ENCODE measurements at regions not wholly inside any gene's neighbourhood (a gene's known extent, or its start where the extent isn't known, plus 50 kb on each side); places are given as distances from the start of the nearest gene placed in this dataset.

DNA sequence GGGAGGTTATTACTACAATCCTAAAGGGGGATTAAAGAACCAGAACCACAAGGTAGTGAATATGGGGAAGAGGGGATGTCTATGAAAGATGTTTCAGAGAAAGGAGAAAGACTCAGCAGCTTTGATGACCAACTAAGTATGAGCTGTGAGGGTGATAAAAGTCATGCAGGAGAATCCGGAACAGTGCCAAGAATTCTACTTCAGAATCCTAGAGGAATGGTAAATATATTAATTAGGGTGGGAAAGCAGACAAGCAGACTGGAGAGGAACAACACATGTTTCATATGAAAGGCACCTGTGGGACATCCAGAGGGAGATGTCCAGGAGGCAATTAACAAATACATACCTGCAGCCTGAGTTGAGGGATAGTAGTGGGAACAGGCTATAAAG lies 642.2 kb upstream of the DIPK2B start:
- TF ChIP-seq CTCF (conservative IDR thresholded peaks at IDR 0.05; ENCODE audit: low read depth) = no peak
- no peak overlapping the region for H3K27ac ChIP-seq
- DNase-seq (ENCODE audit: low spot score) = no peak
- CTCF ChIA-PET = no interaction called here
- POLR2A ChIA-PET (ENCODE audit: low non-redundant PET) = no interaction called here

DNA sequence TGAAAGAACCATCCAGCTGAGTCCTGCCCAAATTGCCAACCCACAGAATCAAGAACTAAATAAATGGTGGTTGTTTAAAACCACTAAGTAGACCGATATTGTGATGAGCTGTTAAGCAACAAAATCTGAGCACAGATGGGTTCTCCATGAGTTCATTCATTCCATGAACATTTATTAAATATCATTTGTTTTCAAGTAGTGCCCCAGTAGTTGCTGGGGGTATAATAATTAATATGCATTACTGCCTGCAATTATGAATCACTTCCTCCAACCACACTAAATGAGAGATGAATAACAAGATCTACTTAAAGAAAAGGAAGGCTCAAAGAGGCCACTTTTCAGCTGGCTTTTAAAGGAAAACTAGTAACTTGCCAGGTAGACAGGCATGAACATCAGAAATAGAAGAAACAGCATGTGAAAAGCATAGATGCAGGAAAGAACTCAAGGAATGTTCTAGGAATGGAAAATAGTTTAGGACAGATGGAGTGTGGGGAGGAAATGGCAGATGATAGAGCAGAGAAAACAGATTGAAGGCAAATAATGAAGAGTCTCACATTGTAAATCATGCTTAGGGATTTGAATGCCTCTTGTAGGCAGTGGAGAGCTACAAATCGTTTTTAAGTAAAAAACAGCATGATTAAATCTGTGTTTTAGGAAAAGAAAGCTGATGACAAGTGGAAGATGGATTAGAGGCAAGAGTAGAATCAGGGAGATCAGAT lies 641.7 kb upstream of the DIPK2B start:
- DNase-seq (ENCODE audit: low spot score) = no peak
- no peak for TF ChIP-seq CTCF (conservative IDR thresholded peaks at IDR 0.05; ENCODE audit: low read depth)
- H3K27ac ChIP-seq = peak overlapping the region; percentile 59
- CTCF ChIA-PET = no interaction called here
- POLR2A ChIA-PET (ENCODE audit: low non-redundant PET) = no interaction called here

GRCh38 chrX:45840411-45840950 lies 639.8 kb upstream of the DIPK2B start:
- H3K27ac ChIP-seq = no peak overlapping the region
- POLR2A ChIA-PET (ENCODE audit: low non-redundant PET) = no interaction called here
- DNase-seq (ENCODE audit: low spot score) = no peak
- CTCF ChIA-PET = no interaction called here
- no peak for TF ChIP-seq CTCF (conservative IDR thresholded peaks at IDR 0.05; ENCODE audit: low read depth)

- no peak for DNase-seq (ENCODE audit: low spot score)
- ChIA-PET POLR2A (ENCODE audit: low non-redundant PET) (no interaction called here), CTCF (no interaction called here)
- H3K27ac ChIP-seq = no peak overlapping the region
- no peak for TF ChIP-seq CTCF (conservative IDR thresholded peaks at IDR 0.05; ENCODE audit: low read depth)
Observed at GRCh38 chrX:45830343-45830742, 629.7 kb upstream of the DIPK2B start.

GRCh38 chrX:45824471-45824870 lies 623.8 kb upstream of the DIPK2B start:
- H3K27ac ChIP-seq = peak overlapping the region; percentile 35; the same call in 1 of the 2 replicates
- POLR2A ChIA-PET (ENCODE audit: low non-redundant PET) = no interaction called here
- peak; percentile 77 for DNase-seq (ENCODE audit: low spot score)
- CTCF ChIA-PET = interaction anchor here (0.6 to 1.0 kb wide), 6 partner anchors 8 to 764 kb away, joined by 3 to 8 read pairs (median 3); no protein-coding TSS in a partner anchor
- TF ChIP-seq CTCF (conservative IDR thresholded peaks at IDR 0.05; ENCODE audit: low read depth) = peak; percentile 75

GRCh38 chrX:45823536-45823935 lies 622.9 kb upstream of the DIPK2B start:
- no peak for DNase-seq (ENCODE audit: low spot score)
- TF ChIP-seq CTCF (conservative IDR thresholded peaks at IDR 0.05; ENCODE audit: low read depth) = no peak
- H3K27ac ChIP-seq = no peak overlapping the region
- POLR2A ChIA-PET (ENCODE audit: low non-redundant PET) = no interaction called here
- CTCF ChIA-PET = no interaction called here

All from RWPE1 (cell line).